ENCODE measurements at regions not wholly inside any gene's neighbourhood (a gene's known extent, or its start where the extent isn't known, plus 50 kb on each side); places are given as distances from the start of the nearest gene placed in this dataset.
"Not testable (repeated sequence)": the region's sequence is repeated elsewhere in the genome, so short reads cannot be mapped to it uniquely, and the experiment has no call there.

- H3K9me3 Mint-ChIP-seq (ENCODE audit: unreplicated experiment): peaks cover 29% of the 10 kb centered on the region
- Histone ChIP-seq H3K4me3 (ENCODE audit: insufficient read depth, low read depth, low read length) (no peak overlapping the region), H3K9ac (ENCODE audit: low read length) (no peak overlapping the region), H3K4me1 (ENCODE audit: insufficient read depth, low read length) (peaks cover 16% of the 10 kb centered on the region), H3K27me3 (ENCODE audit: insufficient read depth, low read length) (no peaks in the 10 kb centered on the region), H3K36me3 (ENCODE audit: insufficient read depth, low read length) (no peaks in the 10 kb centered on the region), H3K4me2 (ENCODE audit: low read length) (no peak overlapping the region), H3K79me2 (ENCODE audit: insufficient read depth, low read length) (no peaks in the 10 kb centered on the region), H2AFZ (ENCODE audit: low read depth, low read length) (no peak overlapping the region), H4K20me1 (ENCODE audit: insufficient read depth, low read length) (no peaks in the 10 kb centered on the region), H3K9me3 (ENCODE audit: insufficient read depth, low read depth, low read length) (peaks cover 9% of the 10 kb centered on the region), H3K27ac (ENCODE audit: low read depth, low read length) (no peak overlapping the region)
- TF ChIP-seq CTCF (IDR thresholded peaks at IDR 0.05; ENCODE audit: insufficient read depth, low read depth, low read length) (no peak), EZH2 (IDR thresholded peaks at IDR 0.05; ENCODE audit: insufficient read depth, low read length) (no peak)
- peaks cover 2% of the 10 kb centered on the region for H3K36me3 Mint-ChIP-seq (ENCODE audit: low read depth, unreplicated experiment)
- DNase-seq (ENCODE audit: low read depth) (no peak), FAIRE-seq (no peak)
- no peaks in the 10 kb centered on the region for H3K27me3 Mint-ChIP-seq (ENCODE audit: low read depth, unreplicated experiment)
- no peak overlapping the region for H3K27ac Mint-ChIP-seq (ENCODE audit: unreplicated experiment)
- H3K4me3 Mint-ChIP-seq (ENCODE audit: unreplicated experiment): no peak overlapping the region
- H3K4me1 Mint-ChIP-seq (ENCODE audit: low read depth, unreplicated experiment): peaks cover 11% of the 10 kb centered on the region
Observed at GRCh38 chr6:169093066-169093723, 160.5 kb downstream of the THBS2 start.

DNA sequence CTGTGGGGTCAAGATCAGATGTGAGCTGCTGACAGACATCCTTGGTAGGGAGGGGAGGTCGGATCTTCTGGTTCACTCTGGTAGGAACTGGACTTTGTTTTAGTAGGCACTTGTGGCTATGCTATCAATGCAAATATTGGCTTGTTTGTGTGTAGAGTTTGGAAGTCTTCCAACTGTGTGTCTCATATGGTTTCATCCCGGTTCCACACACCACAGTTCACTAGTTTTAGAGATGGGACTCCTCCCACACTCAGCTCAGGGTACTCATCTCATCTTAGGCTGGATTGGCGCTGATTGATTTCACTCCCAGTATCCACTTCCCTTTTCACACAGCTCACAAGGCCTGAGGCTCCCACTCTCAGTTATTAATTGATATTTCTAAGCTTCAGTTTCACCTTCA lies 161.3 kb downstream of the THBS2 start:
- FAIRE-seq (no peak), DNase-seq (ENCODE audit: low read depth) (no peak)
- Histone ChIP-seq H3K9ac (ENCODE audit: low read length) (no peak overlapping the region), H3K4me2 (ENCODE audit: low read length) (no peak overlapping the region), H3K79me2 (ENCODE audit: insufficient read depth, low read length) (no peaks in the 10 kb centered on the region), H3K9me3 (ENCODE audit: insufficient read depth, low read depth, low read length) (peaks cover 9% of the 10 kb centered on the region), H3K4me3 (ENCODE audit: insufficient read depth, low read depth, low read length) (no peak overlapping the region), H3K27me3 (ENCODE audit: insufficient read depth, low read length) (no peaks in the 10 kb centered on the region), H2AFZ (ENCODE audit: low read depth, low read length) (no peak overlapping the region), H4K20me1 (ENCODE audit: insufficient read depth, low read length) (no peaks in the 10 kb centered on the region), H3K36me3 (ENCODE audit: insufficient read depth, low read length) (no peaks in the 10 kb centered on the region), H3K4me1 (ENCODE audit: insufficient read depth, low read length) (peaks cover 8% of the 10 kb centered on the region), H3K27ac (ENCODE audit: low read depth, low read length) (no peak overlapping the region)
- Mint-ChIP-seq H3K9me3 (ENCODE audit: unreplicated experiment) (peaks cover 29% of the 10 kb centered on the region), H3K36me3 (ENCODE audit: low read depth, unreplicated experiment) (peaks cover 2% of the 10 kb centered on the region), H3K4me1 (ENCODE audit: low read depth, unreplicated experiment) (peaks cover 8% of the 10 kb centered on the region), H3K27ac (ENCODE audit: unreplicated experiment) (no peak overlapping the region), H3K4me3 (ENCODE audit: unreplicated experiment) (no peak overlapping the region), H3K27me3 (ENCODE audit: low read depth, unreplicated experiment) (no peaks in the 10 kb centered on the region)
- TF ChIP-seq CTCF (IDR thresholded peaks at IDR 0.05; ENCODE audit: insufficient read depth, low read depth, low read length): no peak
- TF ChIP-seq EZH2 (IDR thresholded peaks at IDR 0.05; ENCODE audit: insufficient read depth, low read length): no peak

- H3K9ac ChIP-seq (ENCODE audit: low read length): not testable (repeated sequence)
Observed at GRCh38 chr6:169090514-169091127, 163.0 kb downstream of the THBS2 start.

More at GRCh38 chr6:169090514-169091127, 163.0 kb downstream of the THBS2 start:
- H3K36me3 ChIP-seq (ENCODE audit: insufficient read depth, low read length); H4K20me1 ChIP-seq (ENCODE audit: insufficient read depth, low read length); H3K27ac Mint-ChIP-seq (ENCODE audit: unreplicated experiment); H3K4me3 ChIP-seq (ENCODE audit: insufficient read depth, low read depth, low read length); H2AFZ ChIP-seq (ENCODE audit: low read depth, low read length); H3K27me3 ChIP-seq (ENCODE audit: insufficient read depth, low read length); H3K79me2 ChIP-seq (ENCODE audit: insufficient read depth, low read length); H3K4me2 ChIP-seq (ENCODE audit: low read length); FAIRE-seq; H3K4me1 Mint-ChIP-seq (ENCODE audit: low read depth, unreplicated experiment); H3K36me3 Mint-ChIP-seq (ENCODE audit: low read depth, unreplicated experiment); H3K4me1 ChIP-seq (ENCODE audit: insufficient read depth, low read length); H3K27me3 Mint-ChIP-seq (ENCODE audit: low read depth, unreplicated experiment); H3K9me3 ChIP-seq (ENCODE audit: insufficient read depth, low read depth, low read length); H3K4me3 Mint-ChIP-seq (ENCODE audit: unreplicated experiment); H3K27ac ChIP-seq (ENCODE audit: low read depth, low read length); DNase-seq (ENCODE audit: low read depth): not testable (repeated sequence)
- H3K9me3 Mint-ChIP-seq (ENCODE audit: unreplicated experiment): peaks cover 29% of the 10 kb centered on the region
